KG1 (cell line): ENCODE measurements at regions not wholly inside any gene's neighbourhood (a gene's known extent, or its start where the extent isn't known, plus 50 kb on each side); places are given as distances from the start of the nearest gene placed in this dataset.

ENCODE experiments used
- DNase-seq: peaks from one replicate; lab custom pipeline; 2025; lab: John Stamatoyannopoulos, UW

DNA sequence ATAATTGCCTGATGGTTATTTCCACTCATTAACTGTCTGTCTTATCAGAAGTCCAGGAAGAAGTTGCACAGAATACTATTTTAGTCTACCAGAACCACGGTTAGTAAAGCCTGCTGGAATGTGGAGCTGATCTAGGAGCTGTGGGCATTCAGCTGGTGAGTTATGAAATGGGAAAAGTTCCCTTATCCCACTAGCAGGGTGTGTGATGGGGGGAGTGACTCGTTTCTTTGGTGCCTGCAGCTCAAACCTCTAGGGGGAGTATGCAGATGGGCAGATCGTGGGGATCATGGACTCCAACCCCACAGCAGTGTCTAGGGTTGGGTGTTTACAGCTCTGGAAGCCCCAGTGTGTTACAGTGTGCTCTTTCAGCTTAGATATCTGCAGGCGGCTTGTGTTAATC, 305.7 kb upstream of the BOD1L1 start:
- DNase-seq = no peak

DNA sequence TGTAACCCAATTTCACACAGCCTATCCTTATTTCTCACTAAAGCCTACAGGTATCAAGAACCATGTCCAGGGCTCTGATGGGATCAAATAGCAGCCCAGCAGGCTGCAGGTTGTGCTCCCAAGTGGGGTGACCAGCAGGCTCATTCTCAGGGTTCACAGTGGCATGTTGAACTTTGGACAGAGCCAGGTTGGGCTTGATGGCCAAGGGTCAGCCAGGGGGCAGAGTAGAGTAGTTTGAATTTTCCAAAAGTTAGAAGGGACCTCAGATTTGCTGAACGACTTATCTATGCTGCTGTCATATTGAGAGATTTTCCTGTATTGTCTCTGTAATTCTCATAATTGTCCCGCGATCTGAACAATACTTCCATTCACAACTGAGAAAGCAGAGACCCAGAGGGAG, 310.8 kb upstream of the BOD1L1 start:
- DNase-seq = no peak

DNA sequence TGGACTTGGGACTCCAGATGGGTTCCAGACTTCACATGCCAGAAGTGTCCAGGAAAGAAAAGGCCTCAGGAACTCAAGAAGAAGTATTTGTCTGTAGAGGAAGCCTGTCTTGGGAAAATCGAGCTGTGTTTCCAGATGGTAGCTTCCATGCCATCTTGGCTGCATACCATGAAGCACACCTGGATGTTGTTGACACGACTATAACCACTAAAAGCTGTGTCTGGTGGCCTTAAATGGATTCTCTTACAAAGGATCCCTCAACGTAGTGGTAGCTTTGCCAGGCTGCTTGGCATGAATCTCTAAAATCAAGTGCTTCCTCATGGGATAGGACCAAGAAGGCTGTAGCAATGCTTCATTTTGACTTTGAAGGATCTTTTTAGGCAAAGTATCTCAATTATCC, 313.4 kb upstream of the BOD1L1 start:
- no peak for DNase-seq

GRCh38 chr4:13942977-13943376, 315.5 kb upstream of the BOD1L1 start:
- no peak for DNase-seq

DNA sequence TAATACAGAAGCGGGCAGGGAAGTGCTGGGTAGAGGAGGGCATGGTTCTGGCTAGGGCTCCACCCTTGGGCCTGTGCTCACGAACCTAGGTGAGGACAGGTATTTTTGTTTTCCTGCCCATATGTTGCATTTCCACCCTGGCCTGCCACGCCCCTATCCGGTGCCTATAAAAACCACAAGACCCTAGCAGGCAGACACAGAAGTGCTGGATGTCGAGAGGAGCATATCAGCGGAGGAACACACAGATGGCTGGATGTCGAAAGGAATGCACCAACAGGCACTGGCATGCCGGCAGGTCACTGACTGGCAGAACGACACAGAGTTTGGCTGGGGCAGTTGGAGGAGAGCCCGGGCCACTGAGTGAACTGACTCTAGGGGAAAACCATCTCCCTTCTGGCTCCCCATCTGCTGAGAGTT, 316.6 kb upstream of the BOD1L1 start:
- no peak for DNase-seq

DNA sequence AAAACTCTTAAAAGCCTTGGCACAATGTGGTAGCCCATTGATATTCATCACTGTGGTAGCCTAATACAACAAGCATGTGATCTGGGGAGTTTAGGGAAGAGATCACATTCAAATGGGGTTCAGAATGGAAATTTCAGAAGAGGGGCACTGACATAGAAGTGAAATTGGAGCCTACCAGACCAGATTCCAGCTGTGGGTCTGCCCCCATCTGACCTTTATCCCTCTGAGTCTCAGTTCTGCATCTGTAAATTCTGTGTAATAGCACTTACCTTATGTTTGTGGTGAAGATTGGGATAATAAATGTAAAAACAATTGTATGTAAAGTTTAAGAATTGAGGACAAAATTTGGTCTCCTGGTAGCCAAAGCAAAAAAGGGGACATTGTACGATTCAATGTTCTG, 320.4 kb upstream of the BOD1L1 start:
- DNase-seq = no peak

DNA sequence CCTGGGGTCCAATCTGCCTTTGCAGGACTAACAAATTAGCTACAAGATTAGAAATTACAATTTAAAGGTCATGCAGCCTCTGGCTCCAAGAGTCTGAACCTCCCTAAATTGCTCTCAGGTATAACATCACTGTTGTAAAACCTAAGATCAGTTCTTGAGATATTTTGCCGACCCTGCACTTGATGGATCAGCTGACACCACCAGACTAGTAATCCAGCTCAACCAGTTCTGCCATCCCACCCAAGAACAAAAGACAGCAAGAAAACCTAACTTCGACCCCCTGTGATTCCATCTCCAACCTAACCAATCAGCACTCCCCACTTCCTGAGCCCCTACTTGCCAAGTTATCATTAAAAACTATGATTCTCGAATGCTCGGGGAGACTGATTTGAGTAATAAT, 323.0 kb upstream of the BOD1L1 start:
- DNase-seq = no peak

DNA sequence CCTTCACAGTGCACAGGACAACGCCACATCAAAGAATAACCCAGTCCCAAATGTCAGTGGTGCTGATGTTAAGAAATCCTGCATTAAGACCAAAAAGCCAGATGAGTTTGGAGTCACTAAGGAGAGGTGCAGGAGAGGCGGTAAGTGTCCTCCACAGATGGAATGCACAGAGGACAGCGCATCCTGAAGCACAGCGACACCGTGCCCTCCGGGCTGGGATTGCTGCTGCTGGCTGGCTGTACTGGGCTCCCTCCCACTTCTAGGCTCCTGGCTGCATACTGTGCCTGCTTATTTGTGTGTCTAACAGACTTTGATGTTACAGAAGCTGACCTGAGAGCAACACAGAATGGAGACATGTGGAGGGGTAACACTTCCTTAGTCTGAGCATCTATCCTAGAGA, 325.6 kb upstream of the BOD1L1 start:
- no peak for DNase-seq

- DNase-seq = no peak
Measured at GRCh38 chr4:13955551-13955950, 328.0 kb upstream of the BOD1L1 start.

GRCh38 chr4:13956947-13957346, 329.4 kb upstream of the BOD1L1 start:
- no peak for DNase-seq

GRCh38 chr4:13957871-13958270, 330.3 kb upstream of the BOD1L1 start:
- no peak for DNase-seq

GRCh38 chr4:13963601-13964000, 336.1 kb upstream of the BOD1L1 start:
- no peak for DNase-seq

- no peak for DNase-seq
Measured at GRCh38 chr4:13966231-13967195, 339.0 kb upstream of the BOD1L1 start.

GRCh38 chr4:13968723-13969122, 341.2 kb upstream of the BOD1L1 start:
- no peak for DNase-seq

- no peak for DNase-seq
Measured at GRCh38 chr4:13970349-13970748, 342.8 kb upstream of the BOD1L1 start.

DNA sequence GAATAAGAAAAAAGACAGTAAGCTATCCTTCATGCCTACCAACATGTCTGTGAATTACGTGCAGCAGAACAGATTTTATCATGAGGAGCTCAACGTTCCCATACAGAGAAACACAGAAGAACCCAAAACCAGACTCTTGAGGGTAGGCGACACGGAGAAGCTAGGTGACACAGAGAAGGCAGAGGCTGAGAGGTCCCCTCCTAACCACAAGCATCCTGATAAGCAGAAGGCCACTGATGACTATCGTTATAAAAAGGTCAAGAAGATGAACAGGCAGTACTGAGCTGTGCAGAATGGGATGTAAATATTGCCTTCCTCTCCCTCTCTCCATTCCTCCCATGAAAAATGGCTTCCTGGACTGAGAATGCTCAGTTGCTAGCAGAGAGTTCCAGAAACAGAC, 350.2 kb upstream of the BOD1L1 start:
- DNase-seq = no peak

- peak; percentile 13 for DNase-seq
Measured at GRCh38 chr4:13980317-13981310, 353.1 kb upstream of the BOD1L1 start.

GRCh38 chr4:13981499-13981898, 354.0 kb upstream of the BOD1L1 start:
- no peak for DNase-seq

GRCh38 chr4:13982010-13982409, 354.5 kb upstream of the BOD1L1 start:
- DNase-seq = no peak

GRCh38 chr4:13983189-13983790, 355.8 kb upstream of the BOD1L1 start:
- DNase-seq = no peak

DNA sequence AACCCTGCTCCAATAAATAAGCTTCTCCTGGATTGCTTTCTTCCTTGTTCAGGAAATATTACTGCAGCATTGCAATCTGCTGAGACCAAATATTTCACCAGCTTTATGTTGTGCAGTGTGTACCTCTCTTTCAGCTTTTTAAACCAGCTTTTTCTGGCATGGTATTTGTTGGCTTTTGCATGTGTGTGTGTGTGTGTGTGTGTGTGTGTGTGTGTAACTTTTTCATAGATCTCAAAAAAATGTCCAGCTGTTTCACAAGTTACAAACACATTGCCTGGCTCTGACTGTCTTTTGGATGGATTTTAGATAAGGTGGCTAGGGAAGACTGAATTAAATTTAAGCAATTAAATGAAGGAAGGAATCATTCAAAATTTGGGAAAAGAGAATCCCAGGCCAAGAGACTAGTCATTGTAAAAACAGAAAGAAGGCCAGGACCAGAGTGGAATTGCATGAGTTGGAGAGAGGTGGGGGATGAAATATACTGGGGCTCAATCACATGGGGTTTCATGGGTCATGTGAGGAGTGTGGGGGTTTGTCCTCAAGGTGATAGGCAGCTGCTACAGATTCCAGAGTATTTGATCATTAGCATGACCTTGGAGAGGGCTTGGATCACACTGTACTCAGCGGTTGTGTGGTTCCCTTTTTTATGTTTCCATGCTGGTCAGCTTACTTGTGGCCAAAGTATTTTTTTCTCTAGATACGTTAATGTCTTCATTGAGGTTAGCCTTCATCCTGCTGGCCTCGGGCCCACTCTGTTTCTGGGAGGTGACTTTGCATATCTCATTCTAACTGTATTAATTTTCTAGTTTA, 357.7 kb upstream of the BOD1L1 start:
- no peak for DNase-seq
